ENCODE measurements at regions not wholly inside any gene's neighbourhood (a gene's known extent, or its start where the extent isn't known, plus 50 kb on each side); places are given as distances from the start of the nearest gene placed in this dataset.
"Not testable (repeated sequence)": the region's sequence is repeated elsewhere in the genome, so short reads cannot be mapped to it uniquely, and the experiment has no call there.

DNA sequence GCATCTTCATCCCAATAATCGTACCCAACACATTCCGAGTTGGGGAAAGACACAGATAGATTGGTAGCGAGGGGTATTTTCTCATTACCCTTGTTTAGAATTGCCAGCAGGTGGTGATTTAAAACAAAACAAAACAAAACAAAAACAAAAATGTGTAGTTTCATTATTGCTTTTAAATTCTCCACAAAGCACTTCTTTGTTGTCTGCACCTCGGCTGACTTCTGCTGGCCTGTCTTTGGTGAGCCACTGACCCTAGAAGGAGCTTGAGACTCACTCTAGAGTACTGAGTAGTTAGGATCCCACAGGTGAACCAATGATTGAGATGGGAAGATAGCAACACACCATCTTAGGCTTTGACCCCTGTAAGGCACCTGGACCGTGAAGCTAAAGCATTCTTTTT lies 105.4 kb upstream of the BET1 start:
- no peak for DNase-seq (ENCODE audit: low spot score)

DNA sequence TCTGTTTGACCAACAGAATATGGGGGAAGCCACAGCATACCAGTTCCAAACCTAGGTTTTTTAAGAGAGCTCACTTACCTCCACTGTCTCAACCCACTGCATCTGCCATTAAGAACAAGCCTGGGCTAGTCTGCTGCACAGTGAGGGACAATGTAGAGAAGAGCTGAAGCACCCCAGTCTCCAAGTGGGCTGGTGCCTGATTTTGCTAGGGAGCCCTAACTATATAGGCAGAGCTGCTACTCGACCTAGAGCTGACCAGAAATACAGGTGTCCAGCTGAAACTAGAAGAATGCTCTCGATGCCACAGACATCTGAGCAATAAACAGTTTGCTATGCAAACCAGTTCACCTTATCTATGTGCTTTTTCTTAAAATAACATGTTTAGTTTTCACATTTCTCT lies 106.9 kb upstream of the BET1 start:
- no peak for DNase-seq (ENCODE audit: low spot score)

DNA sequence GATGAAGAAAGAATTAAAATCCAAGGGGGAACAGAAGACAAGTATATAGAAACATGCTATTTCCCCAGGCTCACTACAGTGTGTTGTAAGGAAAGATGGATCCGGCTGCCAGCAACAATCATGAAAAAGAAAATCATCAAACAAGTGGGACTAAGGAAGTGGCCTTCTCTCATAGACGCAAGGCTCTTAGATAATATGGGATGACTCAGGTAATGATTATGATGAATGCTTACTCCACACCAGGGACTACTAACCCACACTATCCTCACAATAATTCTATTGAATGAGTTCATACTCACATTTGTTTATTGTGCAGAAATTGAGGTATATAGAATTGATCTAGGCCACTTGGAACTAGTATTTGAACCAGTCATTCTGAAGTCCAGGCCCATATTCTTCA lies 111.2 kb upstream of the BET1 start:
- DNase-seq (ENCODE audit: low spot score), result no peak

DNA sequence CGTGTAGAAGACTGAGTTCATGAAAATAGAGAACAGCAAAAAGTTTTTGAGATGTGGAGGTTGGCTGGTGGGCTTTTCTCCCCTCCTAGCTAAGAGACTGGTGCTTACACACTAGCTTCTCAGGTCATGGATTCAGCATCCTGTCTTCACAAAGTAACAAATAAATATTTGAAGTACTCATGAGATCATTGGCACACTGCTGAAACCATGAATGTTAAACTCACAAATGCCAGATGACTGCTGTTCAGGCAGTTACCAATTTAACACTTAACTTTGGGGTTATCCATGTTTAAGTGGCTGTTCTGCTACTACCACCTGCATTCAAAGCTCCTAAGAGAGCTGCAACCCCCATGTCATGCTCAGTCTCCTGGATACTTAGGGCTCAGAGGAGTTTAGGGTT lies 119.0 kb upstream of the BET1 start:
- no peak for DNase-seq (ENCODE audit: low spot score)

- DNase-seq (ENCODE audit: low spot score), result no peak
Observed at GRCh38 chr7:94127026-94127425, 122.9 kb upstream of the BET1 start.

- DNase-seq (ENCODE audit: low spot score), result no peak
Observed at GRCh38 chr7:94128072-94128471, 123.9 kb upstream of the BET1 start.

DNA sequence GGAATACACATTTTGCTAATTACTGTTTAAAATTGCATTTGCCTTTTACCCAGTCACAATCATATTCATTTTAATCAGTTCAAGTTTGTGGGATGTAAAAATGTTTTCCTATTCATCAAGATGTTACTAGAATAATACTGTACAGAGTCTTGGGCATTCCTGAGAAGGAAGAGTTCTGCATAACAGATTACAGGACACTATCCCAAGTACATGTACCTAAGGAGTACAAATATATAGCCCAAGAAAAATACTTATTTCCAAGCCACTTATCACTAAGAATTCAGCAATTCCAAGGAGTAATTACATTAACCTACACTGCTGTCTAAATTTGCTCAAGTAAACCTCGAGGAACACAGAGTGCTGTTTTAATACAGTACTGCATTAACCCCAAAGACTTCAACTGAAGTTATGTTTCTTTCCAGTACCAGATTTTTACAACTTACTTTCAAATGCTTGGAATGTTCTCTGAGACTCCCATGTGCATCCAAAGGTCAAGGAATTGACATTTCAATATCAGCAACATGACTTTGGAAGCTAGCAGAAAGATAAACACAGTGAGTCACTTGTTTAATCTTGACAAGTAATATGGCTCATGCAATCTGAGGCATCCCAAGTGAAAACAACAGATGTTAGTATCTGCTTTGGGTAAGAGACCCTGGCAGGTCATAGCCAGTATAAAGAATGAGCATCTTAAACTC lies 125.4 kb upstream of the BET1 start:
- DNase-seq (ENCODE audit: low spot score), result no peak

DNA sequence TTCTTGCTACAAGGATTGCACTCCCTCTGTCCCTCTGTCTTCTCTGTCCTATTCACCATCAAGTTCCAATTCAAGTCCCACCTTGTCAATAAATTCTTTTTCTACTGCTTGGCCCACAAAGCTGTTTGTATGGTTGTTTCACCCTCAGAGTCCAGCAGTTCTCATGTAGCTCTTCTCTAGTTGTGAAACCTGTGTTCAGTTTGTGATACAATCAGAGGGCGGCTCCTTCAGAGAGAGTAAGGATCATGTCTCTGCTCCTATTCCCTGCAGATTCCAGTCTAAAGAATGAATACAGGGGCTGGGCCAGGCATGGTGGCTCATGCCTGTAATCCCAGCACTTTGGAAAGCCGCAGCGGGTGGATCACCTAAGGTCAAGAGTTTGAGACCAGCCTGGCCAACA lies 126.6 kb upstream of the BET1 start:
- DNase-seq (ENCODE audit: low spot score), result no peak

GRCh38 chr7:94133460-94133859 lies 129.3 kb upstream of the BET1 start:
- DNase-seq (ENCODE audit: low spot score), result no peak

DNA sequence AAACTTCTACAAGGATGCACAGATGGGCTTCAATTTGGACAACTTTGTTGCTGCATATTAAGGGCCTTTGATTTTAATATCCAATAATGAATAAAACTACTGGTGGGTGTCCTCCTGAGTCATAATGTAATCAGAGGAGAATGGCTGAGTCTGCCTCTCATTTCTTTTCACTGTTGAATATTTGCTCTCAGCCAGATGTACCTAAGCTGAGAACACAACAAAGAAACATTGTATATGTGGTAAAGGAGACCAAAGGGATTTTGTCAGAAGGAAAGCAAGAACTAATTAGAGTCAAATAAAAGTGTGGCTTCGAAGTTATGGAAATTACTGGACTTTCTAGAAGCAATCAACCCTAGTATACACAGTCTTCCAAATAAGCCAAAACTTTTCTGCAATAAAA lies 131.0 kb upstream of the BET1 start:
- DNase-seq (ENCODE audit: low spot score), result no peak

DNA sequence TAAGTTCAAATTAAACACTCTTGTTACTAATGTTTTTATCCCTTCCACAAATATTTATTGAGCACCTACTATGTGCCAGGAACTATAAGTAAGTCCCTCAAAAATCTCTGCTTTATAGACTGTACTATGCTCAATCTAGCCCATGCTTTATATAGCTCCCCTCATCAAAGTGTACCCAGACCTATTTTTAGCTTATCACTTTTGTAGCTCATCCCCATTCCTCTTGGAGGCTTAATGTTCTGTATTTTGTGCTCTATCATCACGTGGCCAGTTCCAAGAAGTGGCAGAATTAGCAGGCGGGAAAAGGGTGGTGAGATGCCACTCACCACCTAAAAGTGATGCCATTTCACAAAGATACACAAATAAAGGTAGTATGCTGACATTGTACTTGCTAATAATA lies 138.1 kb upstream of the BET1 start:
- no peak for DNase-seq (ENCODE audit: low spot score)

DNA sequence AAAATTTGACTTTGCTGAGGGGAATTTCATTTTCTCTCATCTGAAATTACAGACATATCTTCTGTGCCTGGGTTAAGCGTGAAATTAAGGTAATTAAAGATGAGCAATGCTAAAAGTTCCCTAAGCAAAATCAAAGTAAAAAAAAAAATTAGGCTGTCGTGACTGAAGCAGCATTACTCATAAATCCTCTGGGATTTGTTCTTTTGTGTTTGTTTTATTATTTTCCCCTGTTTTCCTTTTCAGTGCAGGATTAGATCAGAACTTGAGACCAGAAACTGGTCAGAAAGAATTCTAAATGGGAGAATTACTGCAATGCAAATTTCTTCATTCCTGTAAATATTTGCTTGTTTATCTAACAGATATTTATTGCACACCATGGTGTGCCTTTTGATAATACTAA lies 141.4 kb upstream of the BET1 start:
- no peak for DNase-seq (ENCODE audit: low spot score)

GRCh38 chr7:94146408-94146807 lies 142.3 kb upstream of the BET1 start:
- DNase-seq (ENCODE audit: low spot score), result no peak

GRCh38 chr7:94149789-94150545 lies 145.8 kb upstream of the BET1 start:
- DNase-seq (ENCODE audit: low spot score), result no peak

- DNase-seq (ENCODE audit: low spot score), result no peak
Observed at GRCh38 chr7:94154182-94154581, 150.0 kb upstream of the BET1 start.

DNA sequence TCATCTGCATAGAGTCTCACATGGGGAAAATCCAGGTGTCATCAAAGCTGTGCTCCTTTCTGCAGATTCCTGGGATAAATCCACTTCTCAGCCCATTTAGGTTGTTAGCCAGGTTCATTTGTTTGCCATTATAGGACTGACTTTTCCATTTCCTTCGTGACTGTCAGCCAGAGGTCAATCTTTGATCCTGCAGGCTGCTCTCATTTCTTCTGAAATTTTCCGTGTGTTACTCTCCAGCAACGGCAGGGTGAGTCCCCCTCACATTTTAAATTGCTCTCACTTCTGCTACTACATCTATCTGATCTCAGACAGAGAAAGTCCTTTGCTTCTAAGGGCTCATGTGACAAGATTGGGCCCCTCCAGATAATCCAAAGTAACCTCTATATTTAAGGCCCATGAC lies 150.7 kb upstream of the BET1 start:
- no peak for DNase-seq (ENCODE audit: low spot score)

DNA sequence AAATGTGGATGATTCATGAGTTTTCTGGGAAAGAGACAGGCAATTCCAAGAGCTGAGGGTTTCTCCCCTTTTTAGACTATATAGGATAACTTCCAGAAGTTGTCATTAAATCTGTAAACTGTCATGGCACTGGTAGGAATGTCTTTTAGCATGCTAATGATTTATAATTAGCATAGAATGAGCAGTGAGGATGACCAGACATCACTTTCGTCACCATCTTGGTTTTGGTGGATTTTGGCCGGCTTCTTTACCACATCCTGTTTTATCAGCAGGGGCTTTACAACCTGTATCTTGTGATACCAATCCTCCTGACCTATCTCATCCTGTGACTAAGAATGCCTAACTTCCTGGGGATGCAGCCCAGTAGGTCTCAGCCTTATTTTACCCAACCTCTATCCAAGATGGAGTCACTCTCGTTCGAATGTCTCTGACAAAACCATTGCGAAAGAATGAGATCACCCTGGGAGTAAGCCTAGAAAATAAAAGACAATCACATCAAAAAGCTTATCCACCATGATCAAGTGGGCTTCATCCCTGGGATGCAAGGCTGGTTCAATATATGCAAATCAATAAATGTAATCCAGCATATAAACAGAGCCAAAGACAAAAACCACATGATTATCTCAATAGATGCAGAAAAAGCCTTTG lies 153.6 kb upstream of the BET1 start:
- DNase-seq (ENCODE audit: low spot score), result not testable (repeated sequence)

- DNase-seq (ENCODE audit: low spot score), result no peak
Observed at GRCh38 chr7:94160719-94161435, 156.7 kb upstream of the BET1 start.

DNA sequence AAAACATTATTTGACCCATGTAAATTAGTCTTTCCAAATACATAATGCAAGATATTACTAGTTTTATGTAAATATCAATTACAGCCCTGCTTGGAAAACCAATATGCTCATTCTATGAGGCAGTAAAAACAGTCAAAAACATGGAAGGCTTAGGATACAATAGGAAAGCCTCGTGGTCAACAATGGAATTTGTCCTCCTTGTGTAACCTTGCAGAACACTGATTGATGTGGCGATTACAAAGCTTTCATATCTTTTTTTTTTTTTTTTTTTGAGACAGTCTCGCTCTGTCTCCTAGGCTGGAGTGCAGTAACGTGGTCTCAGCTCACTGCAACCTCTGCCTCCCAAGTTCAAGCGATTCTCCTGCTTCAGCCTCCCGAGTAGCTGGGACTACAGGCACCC lies 157.3 kb upstream of the BET1 start:
- DNase-seq (ENCODE audit: low spot score), result no peak

DNA sequence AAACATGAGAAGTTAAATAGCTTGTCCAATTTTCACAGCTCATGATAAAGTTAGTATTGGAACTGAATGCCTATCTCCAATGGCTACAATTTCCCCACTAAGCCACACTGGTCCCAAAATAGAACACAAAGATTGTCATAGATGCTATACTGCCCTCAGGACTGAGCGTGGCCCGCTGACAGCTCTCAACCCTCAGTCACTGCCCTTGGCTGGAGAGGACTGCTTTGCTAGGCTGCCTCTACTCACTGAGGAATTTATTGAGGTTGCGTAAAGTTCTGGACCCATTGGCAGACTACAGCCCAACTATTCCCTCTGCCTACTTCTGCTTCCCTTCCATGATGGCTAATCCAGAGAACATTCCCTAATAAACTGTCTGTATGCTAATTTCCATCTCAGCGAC lies 165.5 kb upstream of the BET1 start:
- no peak for DNase-seq (ENCODE audit: low spot score)

DNA sequence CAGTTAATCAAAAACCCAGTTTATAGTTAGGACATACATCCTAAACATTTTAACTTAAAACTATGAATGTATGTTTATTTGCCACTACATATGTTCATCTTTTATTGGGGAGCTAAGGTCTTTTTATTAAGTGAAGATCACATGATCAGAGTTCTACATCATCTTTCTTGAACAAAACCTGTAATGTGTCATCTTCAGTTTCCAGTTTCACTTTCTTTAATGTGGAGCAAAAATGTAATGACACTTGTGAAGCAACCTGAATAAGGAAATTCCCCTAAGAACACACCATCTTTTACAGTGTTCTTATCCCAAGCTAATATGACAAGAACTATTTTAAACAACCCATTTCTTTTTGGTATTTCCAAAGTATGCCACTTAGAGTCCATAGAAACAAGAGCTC lies 166.7 kb upstream of the BET1 start:
- no peak for DNase-seq (ENCODE audit: low spot score)

GRCh38 chr7:94173436-94173835 lies 169.3 kb upstream of the BET1 start:
- no peak for DNase-seq (ENCODE audit: low spot score)

DNA sequence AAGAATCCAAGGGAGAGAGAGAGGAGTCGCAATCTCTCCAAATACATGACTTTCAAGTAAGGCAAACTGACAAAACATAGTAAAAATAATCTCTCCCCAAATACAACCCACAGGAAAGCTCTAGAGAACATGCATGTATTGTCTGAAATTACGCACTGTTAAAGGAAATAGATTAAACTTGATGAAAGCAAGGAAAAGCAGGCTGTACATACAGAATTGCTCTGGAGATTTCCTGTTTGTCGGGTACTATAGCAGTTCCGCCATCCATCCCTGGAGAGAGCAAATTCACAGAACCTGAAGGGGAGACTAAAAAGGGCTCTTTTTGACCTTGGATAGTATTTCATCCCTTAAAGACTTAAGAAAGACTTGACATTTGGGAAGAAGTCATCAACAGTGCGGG lies 170.2 kb upstream of the BET1 start:
- DNase-seq (ENCODE audit: low spot score), result no peak
